CD4-positive, alpha-beta T cell treated with Interleukin-12 subunit alpha and Interleukin-12 subunit beta, for 1 hour (primary cell): ENCODE measurements at regions not wholly inside any gene's neighbourhood (a gene's known extent, or its start where the extent isn't known, plus 50 kb on each side); places are given as distances from the start of the nearest gene placed in this dataset.

ENCODE experiments used
- DNase-seq: peaks from one replicate; pipeline ENCODE4 v3.0.0-alpha.2; 2020

GRCh38 chr14:36028218-36028617, 148.3 kb downstream of the PTCSC3 start:
- no peak for DNase-seq

- DNase-seq = no peak
These were observed 149.2 kb downstream of the PTCSC3 start for GRCh38 chr14:36027354-36027753.

GRCh38 chr14:36022765-36023410, 153.6 kb downstream of the PTCSC3 start:
- no peak for DNase-seq

DNA sequence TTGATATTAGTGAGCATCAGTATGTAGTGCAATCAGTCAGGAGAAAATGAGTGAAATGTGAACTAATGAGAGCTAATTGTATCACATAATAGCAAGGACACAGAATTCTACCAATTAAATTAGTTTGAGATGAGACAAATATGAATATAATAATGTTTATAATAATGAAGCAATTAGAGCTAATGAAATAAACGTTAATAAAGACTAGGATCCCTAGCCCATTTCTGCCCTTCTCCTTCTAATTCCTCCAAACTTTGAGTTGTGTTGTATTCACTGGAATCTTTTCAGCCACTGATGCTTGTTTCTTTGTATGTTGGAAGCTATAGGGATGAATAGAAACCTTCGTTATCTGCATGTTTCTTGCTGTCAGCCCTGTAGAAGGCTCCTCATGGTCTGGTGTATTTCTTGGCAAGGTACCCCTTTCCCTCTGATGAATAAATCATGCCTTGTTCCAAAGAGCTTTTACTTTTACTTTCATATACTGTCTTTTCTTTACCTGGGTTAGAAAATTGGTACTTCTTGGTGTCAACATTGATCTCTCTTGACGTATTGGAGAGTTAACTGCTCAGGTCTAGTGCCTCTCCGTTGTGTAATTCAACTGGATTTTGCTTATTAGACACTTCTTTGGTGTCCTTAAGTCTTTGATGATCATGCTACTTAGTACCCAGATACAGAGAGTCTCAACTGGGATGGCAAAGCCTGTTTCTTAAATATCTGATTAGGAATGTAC, 154.8 kb downstream of the PTCSC3 start:
- no peak for DNase-seq

- DNase-seq = no peak
These were observed 155.5 kb downstream of the PTCSC3 start for GRCh38 chr14:36021030-36021422.

DNA sequence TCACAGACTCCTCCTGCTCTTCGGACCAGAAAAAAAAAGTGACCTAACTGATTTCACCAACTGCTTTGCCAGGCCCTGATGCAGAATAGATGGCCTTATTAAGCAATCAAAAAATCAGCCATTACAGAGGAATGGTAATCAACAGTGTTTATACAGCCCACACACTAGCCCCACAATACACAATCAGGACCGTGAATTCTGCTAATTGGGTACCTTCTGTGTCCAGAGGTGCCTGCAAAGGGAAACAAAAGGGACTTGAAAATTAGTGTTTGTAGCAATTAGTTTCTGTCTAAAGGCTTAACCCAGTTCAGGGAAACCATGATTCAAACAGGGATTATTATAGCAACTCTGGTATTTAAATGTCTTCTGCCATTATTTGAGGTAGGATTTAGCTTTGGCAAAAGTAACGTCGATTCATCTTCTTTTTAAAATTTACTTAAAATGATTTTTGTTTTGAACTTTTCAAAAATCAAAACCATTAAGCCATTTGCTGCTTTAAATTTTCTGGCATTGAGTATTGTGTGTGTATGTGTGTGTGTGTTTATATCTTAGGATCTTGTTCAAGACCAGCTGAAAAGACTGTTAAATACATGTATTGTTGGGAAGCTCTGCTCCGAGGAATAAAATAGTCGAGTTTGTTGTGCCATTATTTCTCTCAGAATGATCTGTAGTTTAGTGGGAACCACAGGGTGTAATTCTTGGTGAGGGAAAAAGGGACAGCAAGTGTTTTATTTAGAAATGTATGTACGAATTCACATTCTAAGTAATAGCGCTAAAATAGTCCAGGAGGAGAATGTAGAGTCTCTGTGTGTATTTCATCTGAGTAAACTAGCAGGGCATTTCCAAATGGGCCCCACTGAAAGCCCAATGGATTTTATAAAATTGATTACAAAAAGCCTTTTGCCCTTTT, 156.1 kb downstream of the PTCSC3 start:
- no peak for DNase-seq

- peak; percentile 1 for DNase-seq
These were observed 157.4 kb downstream of the PTCSC3 start for GRCh38 chr14:36019126-36019525.

GRCh38 chr14:36014236-36014635, 162.3 kb downstream of the PTCSC3 start:
- DNase-seq = no peak

DNA sequence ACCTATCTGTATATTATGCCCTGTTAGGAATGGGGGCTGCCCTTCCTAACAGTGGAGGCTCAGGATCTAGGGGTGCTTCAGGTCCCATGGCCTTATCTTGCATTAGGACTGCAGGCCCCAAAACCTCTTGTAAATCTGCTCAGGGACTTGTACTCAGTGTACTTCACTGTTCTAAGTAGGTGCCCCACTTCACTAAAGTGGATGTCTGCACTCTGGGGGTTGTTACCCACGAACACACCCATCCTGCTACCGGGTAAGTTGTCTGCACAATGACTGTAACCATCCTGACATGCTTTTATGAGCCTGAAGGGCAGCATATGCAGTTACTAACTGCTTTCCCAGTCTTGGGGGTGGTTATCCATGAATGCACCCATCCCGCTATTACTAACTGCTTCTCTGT, 163.0 kb downstream of the PTCSC3 start:
- DNase-seq = no peak

GRCh38 chr14:36012621-36013020, 163.9 kb downstream of the PTCSC3 start:
- DNase-seq = no peak

DNA sequence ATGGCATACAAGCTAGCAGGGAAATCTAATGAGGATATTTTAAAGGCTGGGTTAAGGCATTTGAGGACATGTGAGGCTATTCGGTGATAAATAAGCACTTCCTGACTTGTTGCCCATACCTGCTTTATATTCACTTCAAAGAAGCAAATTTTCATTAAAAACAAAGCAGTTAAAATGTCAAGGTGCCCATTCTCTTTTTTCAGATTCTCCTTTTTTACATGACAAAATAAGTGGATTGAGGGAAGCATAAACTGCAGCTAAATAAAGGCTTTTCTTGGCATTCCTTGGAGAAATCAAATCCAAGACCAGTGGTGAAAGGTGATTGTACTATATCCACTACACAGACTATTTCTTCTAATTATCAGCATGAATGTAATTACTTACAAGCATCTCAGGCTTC, 166.9 kb downstream of the PTCSC3 start:
- DNase-seq = no peak

DNA sequence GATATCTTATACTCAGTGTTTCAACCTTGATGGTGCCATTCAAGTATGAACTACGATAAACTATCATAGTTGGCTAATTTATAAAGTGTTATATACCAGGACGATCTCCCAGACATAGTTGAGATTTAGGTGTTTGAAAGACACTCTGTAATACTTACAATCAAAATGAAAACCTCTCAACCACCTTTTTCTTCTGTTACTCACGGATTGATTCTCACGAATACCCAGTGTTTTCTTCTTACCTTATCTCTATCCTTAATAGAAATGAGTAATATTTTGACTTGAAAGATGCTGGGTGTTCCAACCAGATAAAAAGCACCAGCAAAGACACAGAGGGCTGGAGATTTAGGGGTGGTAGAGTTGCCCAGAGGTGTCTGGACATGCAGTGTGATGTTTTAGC, 169.9 kb downstream of the PTCSC3 start:
- no peak for DNase-seq

GRCh38 chr14:36005670-36006069, 170.9 kb downstream of the PTCSC3 start:
- no peak for DNase-seq

GRCh38 chr14:36001936-36002335, 174.6 kb downstream of the PTCSC3 start:
- no peak for DNase-seq

DNA sequence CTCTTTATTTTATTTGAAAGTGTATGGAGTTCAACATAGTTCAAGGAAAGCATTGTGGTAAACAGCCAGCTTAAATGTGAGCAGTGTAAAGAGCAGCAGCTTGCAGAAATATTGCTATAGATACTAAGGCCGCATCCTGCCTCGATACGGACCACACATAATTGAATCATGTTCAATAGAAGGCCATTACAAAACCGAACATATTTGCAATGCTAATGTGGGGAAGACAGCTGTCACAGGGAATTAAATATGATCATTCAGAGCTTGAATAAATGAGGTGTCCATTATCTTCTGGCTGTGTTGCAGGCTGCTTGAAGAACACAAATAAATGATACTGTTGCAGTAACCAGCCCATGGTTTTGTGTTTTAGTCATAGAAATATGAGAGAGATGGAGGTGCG, 173.2 kb downstream of the BRMS1L start:
- no peak for DNase-seq

- DNase-seq = no peak
These were observed 172.2 kb downstream of the BRMS1L start for GRCh38 chr14:35998303-35998702.

DNA sequence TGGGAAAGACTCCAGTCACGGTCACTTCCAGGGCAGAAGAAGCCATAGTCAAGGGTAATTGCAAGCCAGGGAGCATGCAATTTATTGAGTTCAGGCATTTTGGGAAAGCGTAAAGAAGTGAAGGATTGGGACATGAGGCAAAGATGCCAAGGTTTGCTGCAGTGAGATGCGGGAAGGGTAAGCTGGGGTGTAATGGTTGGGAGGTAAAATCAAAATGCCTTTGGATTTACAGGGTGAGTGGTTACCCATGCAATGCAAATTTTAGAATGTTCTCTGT, 167.5 kb downstream of the BRMS1L start:
- DNase-seq = no peak

DNA sequence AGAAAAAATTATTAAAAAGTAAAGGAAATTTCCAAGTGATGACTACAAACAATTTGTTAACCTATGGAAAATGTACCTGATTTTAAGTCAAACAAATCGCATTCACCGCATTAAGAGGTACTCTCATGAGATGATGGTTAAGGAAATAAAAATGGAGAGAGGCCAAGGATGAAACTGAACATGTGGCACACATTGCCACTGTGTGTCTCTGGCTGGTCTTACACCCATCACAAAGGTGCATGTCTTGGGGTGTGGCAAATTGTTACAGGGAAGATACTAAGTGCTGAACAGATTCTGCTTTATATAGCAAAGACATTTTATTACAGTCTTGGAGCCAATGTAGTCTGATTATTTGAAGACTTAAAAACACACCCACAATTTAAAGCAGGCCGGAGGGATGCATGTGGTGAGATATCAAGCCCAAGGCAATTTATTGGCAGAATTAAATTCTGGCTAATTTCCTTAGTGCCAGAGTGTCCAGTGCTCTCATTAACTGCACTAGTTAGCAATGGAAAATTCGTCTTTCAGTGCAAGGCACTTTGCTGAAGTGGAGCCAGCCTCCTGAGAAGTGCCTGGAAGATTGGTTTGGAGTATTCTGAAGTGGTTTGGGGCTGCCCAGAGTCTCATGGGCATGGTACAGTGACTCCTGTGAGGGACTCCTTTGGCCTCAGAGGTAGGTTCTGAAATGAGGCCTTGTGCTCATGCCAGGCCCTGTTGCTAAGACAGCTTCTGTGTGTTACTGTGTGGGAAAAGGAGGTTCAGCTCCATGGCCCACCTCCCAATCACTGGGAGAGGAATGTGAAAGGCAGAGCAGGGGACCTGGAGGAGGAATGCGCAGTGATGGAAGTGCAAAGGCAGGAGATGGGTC, 166.9 kb downstream of the BRMS1L start:
- DNase-seq = no peak

GRCh38 chr14:35991356-35991755, 165.2 kb downstream of the BRMS1L start:
- no peak for DNase-seq

DNA sequence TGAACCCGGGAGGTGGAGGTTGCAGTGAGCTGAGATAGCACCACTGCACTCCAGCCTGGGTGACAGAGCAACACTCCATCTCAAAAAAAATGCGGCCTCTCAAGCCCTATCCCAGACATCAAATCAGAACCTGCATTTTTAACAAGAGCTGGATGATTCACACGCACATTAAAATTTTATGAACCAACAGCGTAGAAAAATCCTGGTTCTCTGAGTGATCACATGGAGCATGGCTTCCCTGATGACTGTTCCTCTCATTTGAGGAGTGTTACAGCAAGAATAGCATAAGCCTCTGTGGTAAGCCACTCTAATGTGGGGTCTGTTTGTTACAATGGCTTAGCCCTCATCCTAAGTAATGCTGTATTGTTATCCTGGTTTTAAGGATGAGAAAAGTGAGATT, 163.6 kb downstream of the BRMS1L start:
- DNase-seq = no peak

- DNase-seq = no peak
These were observed 163.0 kb downstream of the BRMS1L start for GRCh38 chr14:35988972-35989690.

DNA sequence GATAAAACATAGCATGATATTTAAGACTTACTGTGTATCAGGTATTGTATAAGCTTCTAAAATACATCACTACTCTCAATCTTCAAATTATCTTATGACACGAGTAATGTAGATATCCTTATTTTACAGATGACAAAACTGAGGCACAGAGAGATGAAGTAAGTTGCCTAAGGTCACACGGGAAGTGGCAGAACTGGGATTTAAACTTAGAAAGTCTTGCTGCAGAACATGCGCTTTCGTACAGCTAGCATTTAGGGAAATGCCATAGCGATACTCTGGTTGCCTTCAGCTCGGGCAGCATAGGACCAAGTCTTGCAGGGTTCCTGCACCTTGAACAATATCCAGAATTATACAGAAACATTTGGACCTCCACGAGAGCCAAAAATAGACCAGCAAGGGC, 162.4 kb downstream of the BRMS1L start:
- no peak for DNase-seq
